Posterior vena cava (tissue), 2 donors: ENCODE measurements at regions not wholly inside any gene's neighbourhood (a gene's known extent, or its start where the extent isn't known, plus 50 kb on each side); places are given as distances from the start of the nearest gene placed in this dataset.
"Not testable (repeated sequence)": the region's sequence is repeated elsewhere in the genome, so short reads cannot be mapped to it uniquely, and the experiment has no call there.

ENCODE experiments used
- DNase-seq: peaks from one replicate; pipeline ENCODE4 v3.0.0-alpha.2; 2020; ENCODE audit warnings: low spot score
- intact Hi-C, 2 donors: fragments of 100-400 bp; cut with DNase I; formaldehyde crosslinking; loops; one replicate each; pipeline versions ENCODE4 v1.14.1 to v1.14.2; 2022 to 2023
- donor health status: DM: yes; HTN: yes; CAD: no.
- donor health status: DM: yes; HTN: yes; CAD: no.

GRCh38 chr1:229848752-229849677, 218.0 kb upstream of the GALNT2 start:
- intact Hi-C loops: no loop called here
- DNase-seq: no peak

DNA sequence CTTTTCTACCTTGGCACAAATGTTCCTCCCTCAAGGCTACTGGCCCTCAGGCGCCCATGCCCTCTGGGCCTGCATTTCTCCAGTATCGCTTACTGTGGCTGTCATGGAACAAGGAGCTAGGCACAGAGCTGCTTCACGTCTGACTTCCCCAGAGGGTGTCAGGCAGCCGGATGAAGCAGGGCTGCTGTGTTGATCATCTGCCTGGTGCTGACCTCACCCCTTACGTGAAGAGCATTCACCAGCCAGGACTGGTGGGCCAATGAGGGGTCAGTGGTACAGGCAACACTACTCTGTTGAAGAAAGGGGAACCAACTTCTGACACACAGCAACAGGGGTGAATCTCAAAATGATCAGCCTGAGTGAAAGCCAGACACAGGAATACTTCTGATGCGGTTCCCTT, 215.5 kb upstream of the GALNT2 start:
- intact Hi-C loops: no loop called here

DNA sequence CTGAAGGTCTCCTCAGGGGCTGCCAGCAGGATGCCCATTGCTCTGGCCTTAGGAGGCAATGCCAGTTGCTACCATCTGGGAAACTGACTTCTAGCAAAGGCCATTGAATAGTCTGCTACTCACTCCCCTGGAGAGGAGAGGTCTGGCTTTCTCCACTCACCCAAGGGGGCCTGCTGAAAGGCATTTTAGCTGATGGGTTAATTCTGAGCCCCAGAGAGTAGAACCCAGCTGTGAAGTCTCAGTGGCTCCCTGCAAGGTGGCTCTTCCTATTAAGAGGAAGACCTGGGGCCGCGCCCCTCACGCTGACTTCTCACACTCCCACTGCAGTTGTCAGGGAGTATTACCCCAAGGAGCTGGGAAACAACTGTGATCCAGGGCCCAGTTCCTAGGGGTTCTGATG, 213.3 kb upstream of the GALNT2 start:
- no peak for DNase-seq
- intact Hi-C loops: no loop called here

More for the DNA sequence above, 215.5 kb upstream of the GALNT2 start:
- no peak for DNase-seq

GRCh38 chr1:229854620-229855019, 212.4 kb upstream of the GALNT2 start:
- DNase-seq: no peak
- intact Hi-C loops: no loop called here

DNA sequence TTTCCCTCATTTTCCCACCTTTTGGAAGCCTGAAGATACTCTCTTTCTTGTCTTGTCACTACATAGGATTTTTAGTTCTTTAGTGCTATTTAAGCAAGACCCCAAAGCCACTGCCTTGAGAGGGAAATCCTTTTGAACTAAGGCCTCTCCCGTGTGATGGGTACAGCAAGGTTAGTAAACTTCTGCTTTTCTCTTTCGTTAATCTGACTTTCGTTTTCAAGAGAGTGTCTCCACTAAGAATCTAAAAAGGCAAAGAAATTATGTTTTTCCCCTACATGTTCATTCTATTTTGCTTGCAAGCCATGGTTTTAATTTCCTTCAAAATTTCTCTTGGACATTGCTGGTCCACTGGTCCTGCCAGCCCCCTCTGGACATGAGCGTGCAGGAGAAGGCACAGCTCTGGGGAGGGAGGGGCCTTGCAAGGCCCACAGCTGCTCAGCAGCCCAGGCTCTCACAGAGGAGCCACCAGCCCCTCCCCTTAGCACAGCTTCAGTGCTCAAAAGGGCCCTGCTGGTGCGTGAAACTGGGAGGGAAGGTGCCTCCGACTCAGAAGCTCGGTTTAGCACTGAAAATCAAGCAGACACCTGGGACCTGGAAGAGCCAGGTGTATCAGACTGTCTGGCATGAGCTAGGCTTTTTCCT, 210.9 kb upstream of the GALNT2 start:
- intact Hi-C loops: no loop called here
- DNase-seq: no peak

DNA sequence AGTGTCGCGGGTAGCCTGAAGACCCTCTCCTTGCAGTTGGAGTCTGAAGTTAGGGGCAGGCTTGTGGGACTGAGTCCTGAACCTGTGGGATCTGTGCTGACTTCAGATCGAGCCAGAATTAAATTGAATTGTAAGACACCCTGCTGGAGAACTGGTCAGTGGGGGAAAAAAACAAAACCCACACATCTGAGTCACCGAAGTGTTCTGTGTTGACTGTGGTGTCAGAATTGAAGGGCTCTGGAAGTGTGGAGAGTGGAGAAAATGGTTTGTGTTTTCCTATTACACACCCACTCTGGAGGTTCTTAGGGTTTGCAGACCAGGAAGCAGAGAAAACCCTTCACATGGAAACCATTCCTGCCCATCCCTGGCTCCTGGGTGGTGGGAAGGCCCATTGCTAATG, 209.5 kb upstream of the GALNT2 start:
- intact Hi-C loops: no loop called here
- no peak for DNase-seq

GRCh38 chr1:229859026-229859425, 208.0 kb upstream of the GALNT2 start:
- intact Hi-C loops: no loop called here
- no peak for DNase-seq

GRCh38 chr1:229860926-229861325, 206.1 kb upstream of the GALNT2 start:
- intact Hi-C loops: loop anchor here in 1 of 2 donors (10.0 kb wide), 1 partner anchor 204 kb away; the partner anchor contains the start of gene GALNT2
- no peak for DNase-seq

DNA sequence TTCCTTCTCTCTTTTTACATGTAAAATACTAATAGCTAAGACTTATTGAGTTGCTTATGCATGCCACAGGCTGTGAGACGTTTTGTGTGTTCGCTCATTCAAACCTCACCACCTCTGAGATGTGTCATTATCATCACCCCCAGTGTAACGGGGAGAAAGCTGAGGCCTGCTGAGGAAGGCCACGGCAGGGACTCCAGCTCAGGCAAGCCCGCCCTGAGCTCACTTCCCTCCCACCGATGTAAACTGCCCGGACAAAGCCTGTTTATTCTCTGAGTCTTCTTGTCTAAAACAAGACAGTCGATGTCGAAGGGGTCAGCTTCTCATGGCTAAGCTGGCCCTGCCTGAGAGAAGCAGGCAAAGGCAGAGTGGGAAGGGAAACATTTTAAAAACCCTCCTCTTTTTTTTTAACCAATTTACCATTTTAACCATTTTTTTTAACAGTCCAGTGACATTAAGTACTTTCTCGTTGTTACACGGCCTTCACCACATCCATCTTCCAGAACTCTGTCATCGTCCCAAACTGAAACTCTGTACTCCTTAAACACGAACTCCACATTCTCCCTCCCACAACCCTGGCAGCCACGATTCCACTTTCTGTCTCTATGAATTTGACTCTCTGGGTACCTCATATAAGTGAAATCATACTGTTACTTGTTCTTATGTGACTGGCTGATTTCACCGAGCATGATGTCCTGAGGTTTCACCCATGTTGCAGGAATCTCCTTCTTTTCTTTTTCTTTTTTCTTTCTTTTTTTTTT, 204.8 kb upstream of the GALNT2 start:
- intact Hi-C loops: loop anchor here in 1 of 2 donors (10.0 kb wide), 1 partner anchor 203 kb away; the partner anchor contains the start of gene GALNT2
- no peak for DNase-seq

DNA sequence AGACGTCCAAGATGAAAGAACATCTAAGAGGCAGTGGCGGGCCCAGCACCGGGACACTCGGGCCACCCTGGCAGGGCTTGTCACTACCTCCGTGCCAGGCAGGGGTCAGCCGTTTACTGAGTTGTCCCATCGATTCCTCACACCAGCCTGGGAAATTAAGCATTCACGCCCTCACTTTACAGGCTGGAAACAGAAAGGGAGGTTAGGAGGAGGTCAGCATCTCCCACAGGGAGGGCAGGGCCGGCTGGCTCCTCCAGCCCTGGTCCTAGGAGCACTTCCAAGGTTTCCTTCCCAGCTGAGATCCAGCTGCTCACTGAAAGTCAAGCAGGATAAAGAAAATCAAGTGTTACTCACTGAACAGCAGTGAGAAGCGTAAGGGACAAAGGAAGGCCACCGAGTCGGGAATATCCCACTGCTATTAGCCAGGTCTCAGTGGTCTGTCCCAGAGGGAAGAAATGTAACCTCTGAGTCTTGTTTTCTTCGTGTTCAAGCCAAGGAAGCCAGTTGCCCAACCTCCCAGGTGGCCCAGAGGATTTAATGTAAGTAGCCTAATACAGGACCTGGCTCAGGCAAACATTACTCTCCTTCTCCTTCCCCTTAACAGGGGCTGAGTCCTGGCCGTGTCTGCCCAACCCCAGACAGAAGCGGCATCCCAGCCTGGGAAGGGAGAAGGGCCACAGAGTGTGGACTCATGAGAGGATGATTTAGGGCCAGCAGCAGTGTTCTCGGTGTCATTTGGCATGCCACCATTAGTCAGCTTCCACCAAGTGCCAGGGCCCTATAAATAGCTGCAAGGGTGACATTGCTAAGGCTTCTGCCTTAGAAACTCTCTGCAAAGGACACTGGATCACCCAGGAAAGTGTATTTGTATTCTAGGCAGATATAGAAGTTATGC, 203.1 kb upstream of the GALNT2 start:
- intact Hi-C loops: loop anchor here in 1 of 2 donors (10.0 kb wide), 1 partner anchor 201 kb away; the partner anchor contains the start of gene GALNT2
- DNase-seq: no peak

GRCh38 chr1:229864686-229865230, 202.3 kb upstream of the GALNT2 start:
- intact Hi-C loops: loop anchor here in 1 of 2 donors (10.0 kb wide), 1 partner anchor 200 kb away; the partner anchor contains the start of gene GALNT2
- DNase-seq: no peak

- DNase-seq: not testable (repeated sequence)
- intact Hi-C loops: loop anchor here in 1 of 2 donors (10.0 kb wide), 1 partner anchor 199 kb away; the partner anchor contains the start of gene GALNT2
Measured at GRCh38 chr1:229865321-229865720, 201.7 kb upstream of the GALNT2 start.

DNA sequence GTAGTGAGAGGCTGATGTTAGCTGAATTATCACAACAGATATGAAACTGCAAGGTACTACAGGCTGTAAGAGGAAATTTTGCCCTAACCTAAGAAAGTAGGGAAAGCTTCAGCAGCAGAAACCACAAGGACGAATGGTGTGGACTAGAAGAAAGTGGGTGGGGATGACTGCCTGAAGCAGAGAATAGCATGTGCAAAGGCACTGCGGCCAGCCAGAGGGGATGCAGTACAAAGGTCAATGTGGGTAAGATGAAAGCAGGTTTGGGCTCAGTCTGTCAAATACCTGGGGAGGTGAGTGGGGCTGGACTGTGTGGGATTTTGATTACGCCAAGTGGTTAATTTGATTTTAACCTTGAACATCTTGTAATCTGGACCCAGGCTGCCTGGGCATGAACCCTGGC, 199.3 kb upstream of the GALNT2 start:
- intact Hi-C loops: loop anchor here in 1 of 2 donors (10.0 kb wide), 1 partner anchor 197 kb away; the partner anchor contains the start of gene GALNT2
- no peak for DNase-seq

- intact Hi-C loops: loop anchor here in 1 of 2 donors (10.0 kb wide), 1 partner anchor 196 kb away; the partner anchor contains the start of gene GALNT2
- DNase-seq: no peak
Measured at GRCh38 chr1:229869240-229869639, 197.8 kb upstream of the GALNT2 start.

DNA sequence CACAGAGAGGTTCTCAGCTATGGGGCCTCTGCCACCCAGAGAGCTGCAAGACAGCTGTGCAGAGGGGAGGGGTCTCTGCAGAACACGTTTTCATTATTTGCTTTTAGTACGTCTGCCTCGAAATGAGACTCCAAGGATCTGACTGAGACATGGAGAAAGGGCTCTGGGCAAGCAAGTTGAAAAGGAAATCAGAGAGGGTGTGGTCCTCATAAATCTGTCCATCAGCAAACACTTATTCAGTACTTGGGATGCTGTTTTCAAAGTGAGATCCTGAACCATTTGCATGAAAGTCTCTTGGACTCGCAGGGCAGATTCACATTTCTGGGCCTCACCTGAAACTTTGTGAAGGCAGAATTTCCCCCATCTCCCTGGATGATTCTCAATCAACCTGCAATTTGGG, 197.4 kb upstream of the GALNT2 start:
- intact Hi-C loops: loop anchor here in 1 of 2 donors (10.0 kb wide), 1 partner anchor 195 kb away; the partner anchor contains the start of gene GALNT2
- no peak for DNase-seq

DNA sequence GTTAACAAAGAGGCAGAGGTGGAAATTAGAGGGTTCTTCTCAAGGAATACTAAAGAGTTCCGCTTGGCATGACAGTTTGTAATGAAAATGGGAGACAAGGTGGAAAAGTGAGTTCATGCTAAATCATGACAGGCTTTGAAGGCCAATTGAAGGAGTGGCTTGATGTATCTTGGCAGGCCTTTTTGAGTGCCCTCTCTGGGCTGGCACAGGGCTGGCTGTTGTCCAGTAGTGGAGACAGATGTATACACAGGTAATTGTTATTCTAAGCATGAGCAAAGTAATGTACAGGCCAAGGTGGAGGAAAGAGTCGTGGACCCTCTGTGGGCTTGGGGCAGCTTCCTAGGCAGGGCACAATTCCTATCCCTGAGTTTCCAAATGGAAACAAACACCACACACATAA, 196.7 kb upstream of the GALNT2 start:
- intact Hi-C loops: no loop called here
- DNase-seq: no peak

- no peak for DNase-seq
- intact Hi-C loops: no loop called here
Measured at GRCh38 chr1:229871078-229871676, 195.9 kb upstream of the GALNT2 start.

DNA sequence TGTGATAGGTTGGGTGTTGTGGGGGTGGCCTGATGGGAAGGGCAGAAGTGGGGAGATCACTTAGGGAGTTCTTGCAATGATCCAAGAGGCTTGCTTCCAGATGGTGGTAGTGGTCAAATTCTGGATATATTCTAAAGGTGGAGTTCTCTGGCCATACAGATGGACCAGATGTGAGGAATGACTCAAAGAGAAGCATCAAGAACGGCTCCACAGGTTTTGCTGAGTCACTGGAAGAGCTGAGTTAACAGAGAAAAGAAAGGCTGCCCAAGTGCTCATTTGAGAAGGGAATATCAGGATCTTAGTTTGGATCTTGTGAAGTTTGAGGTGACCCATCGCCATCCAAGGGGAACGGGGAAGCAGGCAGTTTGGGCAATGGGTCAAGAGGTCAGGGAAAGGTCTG, 192.9 kb upstream of the GALNT2 start:
- DNase-seq: no peak

More for the DNA sequence above, 192.9 kb upstream of the GALNT2 start:
- intact Hi-C loops: no loop called here
